CD4-positive, CD25-positive, alpha-beta regulatory T cell (primary cell): ENCODE measurements at regions not wholly inside any gene's neighbourhood (a gene's known extent, or its start where the extent isn't known, plus 50 kb on each side); places are given as distances from the start of the nearest gene placed in this dataset.
"Not testable (repeated sequence)": the region's sequence is repeated elsewhere in the genome, so short reads cannot be mapped to it uniquely, and the experiment has no call there.

ENCODE experiments used
- ATAC-seq, 2 donors: fragments of 150-1000 bp; cut with Tn5 transposase; one replicate each; pipeline ENCODE4 v1.10.0; 2021; ENCODE audit warnings: low read depth in 2 of 2, moderate number of reproducible peaks in 2 of 2, moderate library complexity in 1 of 2
- DNase-seq, 3 donors: peaks; one replicate each; pipeline versions ENCODE4 v3.0.0 to v3.0.0-alpha.2; 2012 to 2022; ENCODE audit warnings: mixed read lengths in 1 of 3
- H3K27ac ChIP-seq: one replicate; pipeline ENCODE4 v1.7.0; 2013; ENCODE audit warnings: mild to moderate bottlenecking, low read length; ENCODE audit not compliant: insufficient read depth, poor library complexity, severe bottlenecking
- H3K27me3 ChIP-seq: one replicate; pipeline ENCODE4 v1.7.0; 2013; ENCODE audit warnings: low read length; ENCODE audit not compliant: control insufficient read depth, insufficient read depth
- H3K36me3 ChIP-seq: one replicate; pipeline ENCODE4 v1.7.0; 2013; ENCODE audit warnings: mild to moderate bottlenecking, low read length, moderate library complexity; ENCODE audit not compliant: control insufficient read depth, insufficient read depth
- H3K4me1 ChIP-seq: 2 replicates; pipeline ENCODE4 v1.7.0; 2013; ENCODE audit warnings: mild to moderate bottlenecking, low read length; ENCODE audit not compliant: insufficient read depth, control insufficient read depth, poor library complexity, severe bottlenecking
- H3K4me3 ChIP-seq: one replicate; pipeline ENCODE4 v1.7.0; 2013; ENCODE audit warnings: low read depth, mild to moderate bottlenecking, low read length, moderate library complexity
- H3K9me3 ChIP-seq, 2 experiments: 1 replicate in 1 of 2; 2 replicates in 1 of 2; pipeline ENCODE4 v1.7.0; 2013; ENCODE audit warnings: low read length in 2 of 2, mild to moderate bottlenecking in 1 of 2, moderate library complexity in 1 of 2; ENCODE audit not compliant: control insufficient read depth in 2 of 2
- H3K27ac Mint-ChIP-seq, 3 donors: one replicate each; pipeline ENCODE4 v1.8.0; 2020 to 2022; ENCODE audit warnings: mild to moderate bottlenecking in 3 of 3, mixed read lengths in 3 of 3, moderate library complexity in 2 of 3
- H3K27me3 Mint-ChIP-seq: one replicate; pipeline ENCODE4 v1.8.0; 2022; ENCODE audit warnings: mild to moderate bottlenecking, mixed read lengths
- H3K36me3 Mint-ChIP-seq: one replicate; pipeline ENCODE4 v1.8.0; 2020; ENCODE audit warnings: mixed read lengths
- H3K4me1 Mint-ChIP-seq, 4 donors: one replicate each; pipeline ENCODE4 v1.8.0; 2020 to 2022; ENCODE audit warnings: mixed read lengths in 4 of 4, mild to moderate bottlenecking in 1 of 4
- H3K4me3 Mint-ChIP-seq, 4 donors: one replicate each; pipeline ENCODE4 v1.8.0; 2020 to 2022; ENCODE audit warnings: mild to moderate bottlenecking in 4 of 4, mixed read lengths in 4 of 4, moderate library complexity in 3 of 4
- H3K9me3 Mint-ChIP-seq, 7 donors: one replicate each; pipeline ENCODE4 v1.8.0; 2020 to 2022; ENCODE audit warnings: mixed read lengths in 7 of 7, mild to moderate bottlenecking in 3 of 7, moderate library complexity in 2 of 7

DNA sequence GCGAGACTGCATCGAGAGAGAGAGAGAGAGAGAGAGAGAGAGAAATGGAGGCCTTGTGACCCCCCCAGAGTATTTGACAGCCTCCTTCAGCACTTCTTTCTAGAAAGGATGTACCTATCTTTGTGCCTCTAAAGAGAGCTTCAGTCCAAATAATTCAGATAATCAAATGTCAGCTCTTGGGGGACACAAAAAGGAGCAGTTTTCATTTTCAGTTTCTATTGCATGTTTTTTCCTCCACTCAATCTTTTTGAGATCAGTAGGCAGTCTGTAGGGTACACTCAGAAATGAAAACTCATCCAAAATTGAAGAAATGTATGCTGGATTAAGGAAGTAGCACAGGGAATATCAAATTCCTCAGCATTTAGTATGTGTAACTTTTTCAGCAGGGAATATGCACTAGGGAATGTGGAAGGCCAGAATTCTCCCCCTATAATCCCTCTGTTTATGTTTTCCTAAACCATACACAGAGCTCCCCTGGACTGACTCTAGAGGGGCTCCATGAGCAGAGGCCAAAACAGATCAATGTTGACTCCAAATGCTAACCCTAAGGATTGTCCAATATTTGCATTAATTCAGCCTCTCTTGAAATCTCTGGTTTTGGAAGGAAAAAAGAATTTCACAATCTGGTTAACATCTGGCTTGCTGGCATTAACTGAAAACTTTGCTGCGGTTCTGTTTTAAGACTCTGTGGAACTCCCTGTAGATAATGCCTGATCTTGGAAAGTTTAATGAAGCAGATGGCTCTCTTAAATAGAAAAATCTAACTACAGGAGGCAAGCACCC lies 250.1 kb downstream of the CEMIP2 start:
- H3K27ac Mint-ChIP-seq, result no peak overlapping the region
- ATAC-seq, result no peak
- no peaks in the 10 kb centered on the region for H3K4me1 ChIP-seq
- peaks cover 0 to 1% (median 0%) of the 10 kb centered on the region in 7 donors for H3K9me3 Mint-ChIP-seq
- no peak overlapping the region for H3K4me3 ChIP-seq
- DNase-seq, result no peak
- peaks cover 5% of the 10 kb centered on the region for H3K27me3 ChIP-seq
- H3K4me3 Mint-ChIP-seq, result no peak overlapping the region
- no peaks in the 10 kb centered on the region for H3K9me3 ChIP-seq
- H3K27me3 Mint-ChIP-seq, result peaks cover 11% of the 10 kb centered on the region
- no peaks in the 10 kb centered on the region for H3K4me1 Mint-ChIP-seq
- H3K36me3 Mint-ChIP-seq, result no peaks in the 10 kb centered on the region
- no peak overlapping the region for H3K27ac ChIP-seq
- H3K36me3 ChIP-seq, result no peaks in the 10 kb centered on the region

DNA sequence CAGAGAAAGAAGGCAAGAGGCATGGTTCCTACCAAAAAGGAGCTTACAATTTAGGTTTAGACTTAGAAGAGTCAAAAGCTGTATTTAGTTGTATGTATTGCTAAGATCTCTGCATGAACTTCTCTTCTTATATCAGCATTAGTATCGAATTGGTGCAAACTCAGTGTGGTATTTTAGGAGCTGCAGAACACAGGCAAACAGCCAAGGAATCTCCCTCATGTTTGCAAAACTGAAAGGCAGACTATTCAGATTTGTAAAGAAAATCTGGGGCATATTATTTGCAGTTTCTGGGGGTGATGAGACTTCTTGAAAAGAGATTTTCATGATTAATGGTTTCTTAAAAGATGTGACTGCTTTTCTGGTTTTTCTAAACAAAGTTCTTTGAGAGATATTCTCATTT lies 252.7 kb downstream of the CEMIP2 start:
- H3K4me3 Mint-ChIP-seq, result no peak overlapping the region
- ATAC-seq, result no peak
- H3K36me3 ChIP-seq, result no peaks in the 10 kb centered on the region
- no peaks in the 10 kb centered on the region for H3K36me3 Mint-ChIP-seq
- peaks cover 7% of the 10 kb centered on the region for H3K27me3 ChIP-seq
- no peak for DNase-seq
- no peak overlapping the region for H3K27ac ChIP-seq
- H3K4me1 ChIP-seq, result no peaks in the 10 kb centered on the region
- H3K9me3 Mint-ChIP-seq, result peaks cover 0 to 1% (median 0%) of the 10 kb centered on the region in 7 donors
- no peak overlapping the region for H3K27ac Mint-ChIP-seq
- H3K9me3 ChIP-seq, result no peaks in the 10 kb centered on the region
- H3K4me1 Mint-ChIP-seq, result no peaks in the 10 kb centered on the region
- H3K4me3 ChIP-seq, result no peak overlapping the region
- H3K27me3 Mint-ChIP-seq, result peaks cover 11% of the 10 kb centered on the region

DNA sequence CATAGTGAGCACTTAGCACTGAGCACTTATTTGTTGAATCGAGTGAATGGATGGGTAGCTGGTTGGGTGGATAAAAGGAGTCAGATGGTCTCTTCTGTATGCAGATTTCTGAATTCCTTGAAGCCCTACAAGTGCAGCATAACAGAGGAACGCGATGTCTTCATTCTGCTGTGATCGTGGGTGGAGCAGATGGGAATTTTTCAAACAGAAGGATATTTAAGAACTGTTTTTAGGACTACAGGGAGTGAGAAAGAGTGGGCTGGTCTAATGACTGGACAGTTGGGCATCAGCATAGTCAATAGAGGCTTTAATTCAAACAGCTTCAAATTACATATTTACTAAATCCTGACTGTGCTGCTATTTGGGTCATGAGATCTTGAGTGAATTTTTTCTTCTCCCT lies 253.2 kb downstream of the CEMIP2 start:
- DNase-seq (no peak), ATAC-seq (no peak)
- H3K4me3 Mint-ChIP-seq, result no peak overlapping the region
- Histone ChIP-seq H3K36me3 (no peaks in the 10 kb centered on the region), H3K27ac (no peak overlapping the region), H3K27me3 (peaks cover 7% of the 10 kb centered on the region), H3K9me3 (no peaks in the 10 kb centered on the region), H3K4me3 (no peak overlapping the region), H3K4me1 (no peaks in the 10 kb centered on the region)
- H3K9me3 Mint-ChIP-seq, result peaks cover 0 to 1% (median 0%) of the 10 kb centered on the region in 7 donors
- H3K4me1 Mint-ChIP-seq, result no peaks in the 10 kb centered on the region
- H3K36me3 Mint-ChIP-seq, result no peaks in the 10 kb centered on the region
- H3K27ac Mint-ChIP-seq, result no peak overlapping the region
- peaks cover 9% of the 10 kb centered on the region for H3K27me3 Mint-ChIP-seq

DNA sequence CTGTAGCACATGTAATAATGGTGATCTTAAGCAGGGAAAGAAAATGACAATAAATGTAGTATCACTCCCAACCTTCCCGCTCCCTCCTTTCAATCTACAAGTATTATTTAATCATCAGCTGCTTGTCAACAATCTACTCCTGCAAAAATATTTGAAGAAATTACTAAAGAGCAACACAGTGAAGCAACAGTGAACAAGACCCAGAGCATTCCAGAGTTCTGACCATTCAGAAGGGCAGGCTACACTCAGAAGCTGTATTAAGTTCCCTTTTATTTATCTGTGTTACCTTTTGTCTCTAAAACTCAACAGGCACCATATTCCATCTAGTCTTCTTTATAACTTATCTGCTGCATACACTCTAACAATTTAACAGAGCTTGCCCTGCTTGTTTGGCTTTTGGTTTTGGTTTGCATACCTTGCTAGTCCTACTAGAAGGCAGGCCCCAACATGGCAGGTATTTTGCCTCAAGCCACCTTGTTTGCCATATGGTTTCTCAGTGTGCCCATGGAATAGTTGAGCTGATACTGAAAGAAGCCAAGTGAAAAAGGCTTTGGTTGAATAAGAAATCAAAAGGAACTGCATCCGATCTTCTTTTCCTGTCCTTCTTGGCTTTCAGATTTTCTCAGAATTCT lies 253.9 kb downstream of the CEMIP2 start:
- Mint-ChIP-seq H3K4me1 (no peaks in the 10 kb centered on the region), H3K36me3 (no peaks in the 10 kb centered on the region), H3K4me3 (no peak overlapping the region), H3K9me3 (peaks cover 0 to 1% (median 0%) of the 10 kb centered on the region in 7 donors), H3K27me3 (peaks cover 4% of the 10 kb centered on the region), H3K27ac (no peak overlapping the region)
- Histone ChIP-seq H3K36me3 (no peaks in the 10 kb centered on the region), H3K27me3 (peaks cover 7% of the 10 kb centered on the region), H3K9me3 (no peaks in the 10 kb centered on the region), H3K4me3 (no peak overlapping the region), H3K27ac (no peak overlapping the region), H3K4me1 (no peaks in the 10 kb centered on the region)
- ATAC-seq, result no peak
- no peak for DNase-seq

DNA sequence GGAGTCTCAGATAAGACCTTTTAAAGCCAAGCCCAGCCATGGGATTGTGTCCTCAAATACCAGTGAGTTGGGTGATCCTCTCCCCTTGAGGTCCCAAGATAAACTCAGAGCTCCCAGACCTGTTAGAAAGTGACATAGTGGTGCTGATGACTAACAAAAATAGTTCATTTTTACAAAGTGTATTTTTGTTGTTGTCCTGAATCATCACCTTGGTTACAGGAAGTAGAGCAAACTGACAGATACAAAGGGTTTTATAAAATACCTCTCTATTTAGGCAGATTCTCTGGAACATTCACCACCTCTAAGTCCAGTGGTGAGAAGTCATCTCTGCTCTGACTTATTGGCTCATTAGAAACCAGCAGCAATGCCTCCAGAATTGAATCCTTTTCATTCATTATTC lies 259.3 kb downstream of the CEMIP2 start:
- Histone ChIP-seq H3K27ac (no peak overlapping the region), H3K9me3 (no peaks in the 10 kb centered on the region), H3K27me3 (peaks cover 4% of the 10 kb centered on the region), H3K4me1 (no peaks in the 10 kb centered on the region), H3K4me3 (no peak overlapping the region), H3K36me3 (no peaks in the 10 kb centered on the region)
- H3K27me3 Mint-ChIP-seq, result no peaks in the 10 kb centered on the region
- no peaks in the 10 kb centered on the region for H3K36me3 Mint-ChIP-seq
- H3K9me3 Mint-ChIP-seq, result peaks cover 0 to under 1% (median 0%) of the 10 kb centered on the region in 7 donors
- DNase-seq, result no peak
- ATAC-seq, result no peak
- H3K4me1 Mint-ChIP-seq, result no peaks in the 10 kb centered on the region
- H3K27ac Mint-ChIP-seq, result no peak overlapping the region
- no peak overlapping the region for H3K4me3 Mint-ChIP-seq

DNA sequence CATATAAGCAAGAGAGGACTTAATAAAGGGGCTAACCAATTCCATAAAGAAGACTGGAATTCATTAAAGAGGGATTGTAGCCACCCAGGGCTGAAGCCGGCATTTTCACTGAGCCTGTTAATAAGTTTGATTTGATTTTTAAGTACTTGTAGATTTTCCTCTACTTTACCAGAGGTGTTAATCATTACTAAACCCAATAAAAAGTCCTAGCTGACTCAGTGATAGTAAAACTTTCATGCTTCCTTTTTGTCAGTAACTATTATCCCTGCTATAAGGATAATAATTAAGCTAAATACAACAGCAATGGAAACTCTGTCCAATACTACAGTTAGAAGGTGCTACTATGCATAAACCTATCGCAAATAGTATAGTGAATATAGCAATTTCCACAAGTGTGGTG lies 260.2 kb downstream of the CEMIP2 start:
- not testable (repeated sequence) for ATAC-seq, H3K36me3 Mint-ChIP-seq, H3K27ac Mint-ChIP-seq, H3K4me1 ChIP-seq, H3K36me3 ChIP-seq, H3K4me1 Mint-ChIP-seq, H3K4me3 Mint-ChIP-seq, H3K9me3 Mint-ChIP-seq, H3K9me3 ChIP-seq, H3K4me3 ChIP-seq, DNase-seq, H3K27me3 Mint-ChIP-seq, H3K27me3 ChIP-seq, H3K27ac ChIP-seq

DNA sequence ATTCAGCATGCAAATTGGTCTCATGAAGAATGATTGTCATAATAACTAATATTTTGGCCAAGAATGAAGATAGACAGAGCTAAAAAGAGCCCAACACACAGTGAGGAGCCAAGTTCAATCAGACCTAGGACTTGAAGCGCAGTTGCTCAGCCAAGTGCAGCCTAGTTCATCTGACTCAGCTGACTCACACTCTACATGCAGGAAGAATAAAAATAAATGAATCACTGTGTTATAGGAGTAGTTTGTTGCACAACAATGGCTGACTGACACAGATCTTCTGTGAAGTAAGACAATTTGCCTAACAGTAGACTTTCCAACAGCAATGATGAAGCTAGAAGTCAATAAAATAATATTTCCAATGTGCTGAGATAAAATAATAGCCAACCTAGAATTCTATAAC lies 261.5 kb downstream of the CEMIP2 start:
- Histone ChIP-seq H3K4me3 (no peak overlapping the region), H3K4me1 (no peaks in the 10 kb centered on the region), H3K27me3 (no peaks in the 10 kb centered on the region), H3K27ac (no peak overlapping the region), H3K36me3 (no peaks in the 10 kb centered on the region), H3K9me3 (no peaks in the 10 kb centered on the region)
- ATAC-seq (no peak), DNase-seq (no peak)
- H3K27ac Mint-ChIP-seq, result no peak overlapping the region
- peaks cover 0 to 5% (median 0%) of the 10 kb centered on the region in 7 donors for H3K9me3 Mint-ChIP-seq
- no peaks in the 10 kb centered on the region for H3K4me1 Mint-ChIP-seq
- H3K27me3 Mint-ChIP-seq, result no peaks in the 10 kb centered on the region
- H3K36me3 Mint-ChIP-seq, result no peaks in the 10 kb centered on the region
- H3K4me3 Mint-ChIP-seq, result no peak overlapping the region

DNA sequence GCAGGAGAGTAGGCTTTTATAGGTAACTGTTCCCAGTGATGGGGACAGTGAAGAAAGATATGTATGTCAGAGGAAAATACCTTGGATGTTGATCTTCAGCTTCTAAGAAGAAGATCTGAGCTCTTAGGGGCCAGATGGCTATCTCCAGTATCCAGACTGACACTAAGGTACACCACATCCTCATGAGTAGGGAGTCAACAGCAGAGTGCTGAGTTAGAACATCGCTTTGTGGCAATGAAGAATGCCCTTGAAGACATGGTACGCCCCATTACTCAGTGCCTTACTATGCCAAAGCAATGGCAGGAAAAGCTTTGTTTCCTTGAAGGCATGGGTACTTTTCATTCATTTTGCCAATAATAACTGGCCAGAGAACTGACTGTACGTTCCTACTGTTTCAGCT lies 263.7 kb downstream of the CEMIP2 start:
- Histone ChIP-seq H3K4me3 (no peak overlapping the region), H3K27ac (no peak overlapping the region), H3K36me3 (no peaks in the 10 kb centered on the region), H3K27me3 (no peaks in the 10 kb centered on the region), H3K9me3 (no peaks in the 10 kb centered on the region), H3K4me1 (no peaks in the 10 kb centered on the region)
- no peaks in the 10 kb centered on the region for H3K36me3 Mint-ChIP-seq
- H3K9me3 Mint-ChIP-seq, result peaks cover 0 to 5% (median 0%) of the 10 kb centered on the region in 7 donors
- DNase-seq, result no peak
- H3K27ac Mint-ChIP-seq, result no peak overlapping the region
- no peaks in the 10 kb centered on the region for H3K27me3 Mint-ChIP-seq
- H3K4me3 Mint-ChIP-seq, result no peak overlapping the region
- no peaks in the 10 kb centered on the region for H3K4me1 Mint-ChIP-seq
- ATAC-seq, result no peak
